Activated CD4-positive, alpha-beta memory T cell treated with anti-CD3 and anti-CD28 coated beads, Interleukin-2, amount 10 ng/mL, durations not matched to agents 7 days and 5 days (primary cell): ENCODE measurements at regions not wholly inside any gene's neighbourhood (a gene's known extent, or its start where the extent isn't known, plus 50 kb on each side); places are given as distances from the start of the nearest gene placed in this dataset.

Source experiments
- CTCF ChIA-PET: fragments of 350-600 bp; sonication (Branson Sonifier 250); formaldehyde crosslinking; loops from one replicate; lab custom pipeline; 2021; ENCODE audit warnings: antibody characterized with exemption, inconsistent platforms; lab: Charles Lee
- POLR2A ChIA-PET: fragments of 350-600 bp; sonication (Branson Sonifier 250); formaldehyde crosslinking; loops from one replicate; lab custom pipeline; 2021; ENCODE audit warnings: antibody characterized with exemption; lab: Charles Lee
- DNase-seq: peaks from one replicate; pipeline ENCODE4 v3.0.0-alpha.2; 2020
- H3K27ac Mint-ChIP-seq: one replicate; pipeline ENCODE4 v1.8.0; 2021; ENCODE audit warnings: mild to moderate bottlenecking, mixed read lengths
- H3K27me3 Mint-ChIP-seq: one replicate; pipeline ENCODE4 v1.8.0; 2021; ENCODE audit warnings: mixed read lengths
- H3K36me3 Mint-ChIP-seq: one replicate; pipeline ENCODE4 v1.8.0; 2021; ENCODE audit warnings: low read depth, mixed read lengths
- H3K4me1 Mint-ChIP-seq: one replicate; pipeline ENCODE4 v1.8.0; 2021; ENCODE audit warnings: mixed read lengths
- H3K4me3 Mint-ChIP-seq: one replicate; pipeline ENCODE4 v1.8.0; 2021; ENCODE audit warnings: mild to moderate bottlenecking, mixed read lengths
- H3K9me3 Mint-ChIP-seq: one replicate; pipeline ENCODE4 v1.8.0; 2021; ENCODE audit warnings: mixed read lengths

DNA sequence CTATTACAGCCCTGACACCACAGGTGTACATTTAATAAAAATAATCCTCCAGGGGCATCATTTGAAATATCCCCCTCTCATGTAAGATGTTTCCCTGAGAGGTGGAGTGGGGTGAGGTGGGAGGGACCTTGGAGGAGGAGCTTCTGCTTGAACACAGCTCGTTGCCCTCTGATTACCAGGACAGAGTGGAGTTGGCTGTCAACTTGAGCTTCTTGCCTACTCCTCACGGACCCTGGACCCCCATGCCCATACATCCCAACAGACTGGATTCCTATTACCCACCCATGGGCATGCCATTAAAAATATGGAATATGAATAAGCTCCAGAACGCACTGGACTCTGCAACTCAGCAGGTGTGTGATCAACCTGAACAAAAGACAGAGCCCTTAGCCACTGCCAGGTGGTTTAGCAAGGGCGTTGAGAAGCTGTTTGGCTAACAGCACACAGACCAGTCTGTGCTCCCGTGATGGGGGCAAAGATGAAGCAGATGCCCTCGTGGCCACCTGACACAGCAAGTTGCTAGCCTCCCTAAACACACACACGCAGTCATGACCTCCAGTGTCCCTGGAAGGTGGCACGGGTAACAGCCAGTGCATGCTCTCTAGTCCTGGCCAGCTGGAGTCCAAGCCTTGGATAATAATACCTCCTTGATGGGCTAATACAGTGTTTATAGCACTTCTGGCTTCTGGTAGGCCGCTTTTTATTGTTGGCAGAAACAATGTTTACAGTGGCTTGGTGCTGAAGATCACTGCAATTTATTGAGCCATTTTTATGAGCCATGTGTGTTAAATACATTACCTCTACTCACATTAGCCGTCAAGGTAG lies 155.0 kb downstream of the TOMM20 start:
- ChIA-PET CTCF (interaction anchor here (0.6 to 1.4 kb wide), 6 partner anchors 8 to 201 kb away, joined by 3 to 4 read pairs (median 3); no protein-coding TSS in a partner anchor), POLR2A (interaction anchor here (0.8 to 7.8 kb wide), 3 partner anchors 11 to 39 kb away, joined by 4 to 89 read pairs (median 14); no protein-coding TSS in a partner anchor)
- Mint-ChIP-seq H3K4me3 (no peak overlapping the region), H3K36me3 (peaks cover 12% of the 10 kb centered on the region), H3K27ac (no peak overlapping the region), H3K4me1 (peaks cover 89% of the 10 kb centered on the region), H3K9me3 (no peaks in the 10 kb centered on the region), H3K27me3 (no peaks in the 10 kb centered on the region)
- no peak for DNase-seq

GRCh38 chr1:234972411-234973191 lies 156.0 kb downstream of the TOMM20 start:
- Mint-ChIP-seq H3K36me3 (peaks cover 9% of the 10 kb centered on the region), H3K9me3 (no peaks in the 10 kb centered on the region), H3K27ac (peak overlapping the region; percentile 58), H3K27me3 (no peaks in the 10 kb centered on the region), H3K4me3 (no peak overlapping the region), H3K4me1 (peaks cover 80% of the 10 kb centered on the region)
- ChIA-PET POLR2A (interaction anchor here (0.8 to 3.3 kb wide), 8 partner anchors 8 to 371 kb away, joined by 4 to 25 read pairs (median 6); no protein-coding TSS in a partner anchor), CTCF (interaction anchor here (0.6 to 1.5 kb wide), 6 partner anchors 8 to 379 kb away, joined by 3 to 4 read pairs (median 3); no protein-coding TSS in a partner anchor)
- DNase-seq = peak; percentile 45

GRCh38 chr1:234971586-234972297 lies 156.9 kb downstream of the TOMM20 start:
- DNase-seq = no peak
- H3K4me1 Mint-ChIP-seq = peaks cover 73% of the 10 kb centered on the region
- H3K36me3 Mint-ChIP-seq = peaks cover 9% of the 10 kb centered on the region
- peak overlapping the region; percentile 58 for H3K27ac Mint-ChIP-seq
- H3K27me3 Mint-ChIP-seq = no peaks in the 10 kb centered on the region
- H3K9me3 Mint-ChIP-seq = no peaks in the 10 kb centered on the region
- CTCF ChIA-PET = interaction anchor here (0.7 to 1.7 kb wide), 4 partner anchors 8 to 59 kb away, joined by 3 to 4 read pairs (median 3); no protein-coding TSS in a partner anchor
- POLR2A ChIA-PET = interaction anchor here (1.0 to 3.3 kb wide), 9 partner anchors 8 to 371 kb away, joined by 4 to 25 read pairs (median 7); no protein-coding TSS in a partner anchor
- H3K4me3 Mint-ChIP-seq = no peak overlapping the region

- Mint-ChIP-seq H3K27ac (peak overlapping the region; percentile 58), H3K36me3 (peaks cover 8% of the 10 kb centered on the region), H3K4me1 (peaks cover 68% of the 10 kb centered on the region), H3K27me3 (no peaks in the 10 kb centered on the region), H3K4me3 (peak overlapping the region; percentile 16), H3K9me3 (no peaks in the 10 kb centered on the region)
- ChIA-PET POLR2A (interaction anchor here (1.0 to 3.3 kb wide), 12 partner anchors 8 to 370 kb away, joined by 3 to 25 read pairs (median 6); no protein-coding TSS in a partner anchor), CTCF (interaction anchor here (1.7 kb wide), 1 partner anchor 9 kb away, joined by 3 read pairs; no protein-coding TSS in a partner anchor)
- DNase-seq = peak; percentile 47
Observed at GRCh38 chr1:234970731-234971476, 157.7 kb downstream of the TOMM20 start.

- Mint-ChIP-seq H3K4me3 (peak overlapping the region; percentile 16), H3K27ac (peak overlapping the region; percentile 58), H3K36me3 (peaks cover 2% of the 10 kb centered on the region), H3K4me1 (peaks cover 65% of the 10 kb centered on the region), H3K27me3 (no peaks in the 10 kb centered on the region), H3K9me3 (no peaks in the 10 kb centered on the region)
- ChIA-PET POLR2A (interaction anchor here (1.0 to 3.3 kb wide), 11 partner anchors 8 to 245 kb away, joined by 3 to 25 read pairs (median 7); no protein-coding TSS in a partner anchor), CTCF (interaction anchor here (1.7 kb wide), 1 partner anchor 9 kb away, joined by 3 read pairs; no protein-coding TSS in a partner anchor)
- no peak for DNase-seq
Observed at GRCh38 chr1:234970401-234970730, 158.3 kb downstream of the TOMM20 start.

DNA sequence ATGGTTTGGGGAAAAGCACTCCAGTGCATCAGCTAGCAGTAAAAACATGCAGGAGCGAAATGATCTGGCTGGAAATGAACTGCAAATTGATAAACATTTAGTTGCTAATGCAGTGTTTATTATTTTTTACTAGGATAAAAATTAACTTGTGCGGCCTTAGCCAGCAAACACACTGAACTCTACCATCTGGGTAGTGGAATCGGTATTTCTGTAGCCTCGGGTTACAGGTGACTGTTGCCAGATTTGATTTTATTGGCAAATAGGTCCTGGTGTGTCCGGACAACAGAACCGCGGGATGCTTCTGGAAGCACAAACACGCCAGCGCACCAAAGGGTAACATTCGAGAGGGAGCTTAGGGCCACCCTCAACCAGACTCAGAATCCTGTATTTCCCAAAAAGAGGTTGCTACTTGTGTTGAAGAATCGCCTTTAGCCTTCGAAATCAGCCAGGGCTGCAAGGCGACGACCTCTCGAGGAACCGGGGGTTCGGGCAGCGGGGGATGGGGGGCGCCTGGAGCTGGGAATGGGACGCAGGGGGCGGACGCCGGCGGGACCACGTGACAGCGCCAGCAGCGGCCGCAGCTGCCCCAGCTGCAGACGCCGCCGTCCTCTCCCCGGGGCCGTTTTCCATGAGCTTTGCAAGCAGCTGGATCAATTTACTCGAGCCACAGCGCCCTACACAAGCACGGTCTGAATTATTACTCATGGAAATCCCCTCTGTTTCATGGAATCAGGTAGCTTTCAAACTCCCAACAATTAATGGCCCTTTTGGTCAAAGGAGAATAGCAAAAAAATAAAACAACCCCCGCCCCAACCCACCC lies 158.8 kb downstream of the TOMM20 start:
- peak; percentile 14 for DNase-seq
- Mint-ChIP-seq H3K4me3 (no peak overlapping the region), H3K27ac (no peak overlapping the region), H3K36me3 (peaks cover 4% of the 10 kb centered on the region), H3K9me3 (no peaks in the 10 kb centered on the region), H3K27me3 (no peaks in the 10 kb centered on the region), H3K4me1 (peaks cover 65% of the 10 kb centered on the region)
- ChIA-PET POLR2A (interaction anchor here (1.1 to 3.3 kb wide), 10 partner anchors 7 to 245 kb away, joined by 3 to 25 read pairs (median 7); no protein-coding TSS in a partner anchor), CTCF (interaction anchor here (1.7 kb wide), 1 partner anchor 10 kb away, joined by 3 read pairs; no protein-coding TSS in a partner anchor)

DNA sequence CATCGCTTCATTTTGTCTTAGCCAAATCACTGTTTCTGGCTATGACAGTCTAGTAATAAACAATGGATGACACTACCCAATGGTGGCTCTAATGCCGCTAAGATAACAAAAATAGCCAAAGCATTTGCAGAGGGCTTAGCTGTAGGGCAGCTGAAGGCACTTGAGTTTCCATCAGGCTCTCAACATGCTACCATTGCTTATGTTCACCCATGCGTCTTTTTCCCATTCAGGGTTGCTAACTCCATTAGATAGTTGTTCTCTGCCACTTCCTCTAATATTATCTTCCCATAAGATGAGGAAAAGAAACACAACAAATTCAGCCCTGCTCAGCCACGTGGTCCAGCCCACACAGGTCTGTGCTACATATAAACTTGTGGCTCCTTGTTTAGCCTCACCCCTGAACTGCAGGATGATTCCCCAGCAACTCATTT lies 159.6 kb downstream of the TOMM20 start:
- H3K4me1 Mint-ChIP-seq = peaks cover 66% of the 10 kb centered on the region
- no peaks in the 10 kb centered on the region for H3K27me3 Mint-ChIP-seq
- ChIA-PET CTCF (no interaction called here), POLR2A (interaction anchor here (0.9 kb wide), 1 partner anchor 358 kb away, joined by 3 read pairs; no protein-coding TSS in a partner anchor)
- H3K9me3 Mint-ChIP-seq = no peaks in the 10 kb centered on the region
- H3K4me3 Mint-ChIP-seq = no peak overlapping the region
- DNase-seq = no peak
- H3K27ac Mint-ChIP-seq = peak overlapping the region; percentile 16
- H3K36me3 Mint-ChIP-seq = peaks cover 4% of the 10 kb centered on the region

GRCh38 chr1:234968451-234968850 lies 160.2 kb downstream of the TOMM20 start:
- Mint-ChIP-seq H3K27ac (no peak overlapping the region), H3K27me3 (no peaks in the 10 kb centered on the region), H3K9me3 (no peaks in the 10 kb centered on the region), H3K4me1 (peaks cover 71% of the 10 kb centered on the region), H3K36me3 (peaks cover 4% of the 10 kb centered on the region), H3K4me3 (no peak overlapping the region)
- POLR2A ChIA-PET = interaction anchor here (0.9 kb wide), 1 partner anchor 358 kb away, joined by 3 read pairs; no protein-coding TSS in a partner anchor
- CTCF ChIA-PET = no interaction called here
- no peak for DNase-seq

DNA sequence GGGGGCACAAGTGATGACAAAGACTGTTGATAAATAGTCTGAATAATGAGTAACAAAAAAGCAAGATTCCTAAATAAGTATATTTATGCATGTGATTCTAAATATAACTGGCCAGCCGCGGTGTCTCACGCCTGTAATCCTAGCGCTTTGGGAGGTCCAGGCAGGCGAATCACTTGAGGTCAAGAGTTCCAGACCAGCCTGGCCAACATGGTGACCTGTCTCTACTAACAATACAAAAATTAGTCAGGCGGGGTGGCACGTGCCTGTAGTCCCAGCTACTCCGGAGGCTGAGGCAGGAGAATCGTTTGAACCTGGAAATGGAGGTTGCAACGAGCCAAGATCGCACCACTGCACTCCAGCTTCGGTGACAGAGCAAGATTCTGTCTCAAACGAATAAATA lies 161.5 kb downstream of the TOMM20 start:
- Mint-ChIP-seq H3K4me3 (no peak overlapping the region), H3K9me3 (no peaks in the 10 kb centered on the region), H3K27me3 (no peaks in the 10 kb centered on the region), H3K27ac (no peak overlapping the region), H3K4me1 (peaks cover 71% of the 10 kb centered on the region), H3K36me3 (peaks cover 4% of the 10 kb centered on the region)
- DNase-seq = no peak
- CTCF ChIA-PET = interaction anchor here (1.0 kb wide), 1 partner anchor 12 kb away, joined by 3 read pairs; no protein-coding TSS in a partner anchor
- POLR2A ChIA-PET = interaction anchor here (1.2 to 2.4 kb wide), 2 partner anchors 10 to 13 kb away, joined by 4 to 11 read pairs; no protein-coding TSS in a partner anchor

- H3K4me3 Mint-ChIP-seq = no peak overlapping the region
- ChIA-PET CTCF (interaction anchor here (0.9 to 1.7 kb wide), 3 partner anchors 9 to 22 kb away, joined by 3 to 4 read pairs (median 3); no protein-coding TSS in a partner anchor), POLR2A (interaction anchor here (0.7 to 5.3 kb wide), 8 partner anchors 10 to 363 kb away, joined by 3 to 28 read pairs (median 6); partner anchors contain the start of gene IRF2BP2)
- no peak for DNase-seq
- peak overlapping the region; percentile 51 for H3K27ac Mint-ChIP-seq
- no peaks in the 10 kb centered on the region for H3K9me3 Mint-ChIP-seq
- H3K4me1 Mint-ChIP-seq = peaks cover 68% of the 10 kb centered on the region
- H3K36me3 Mint-ChIP-seq = peaks cover 4% of the 10 kb centered on the region
- no peaks in the 10 kb centered on the region for H3K27me3 Mint-ChIP-seq
Observed at GRCh38 chr1:234965111-234965510, 163.5 kb downstream of the TOMM20 start.
